NCI-H2081 (cell line): ENCODE measurements at regions not wholly inside any gene's neighbourhood (a gene's known extent, or its start where the extent isn't known, plus 50 kb on each side); places are given as distances from the start of the nearest gene placed in this dataset.
"Not testable (repeated sequence)": the region's sequence is repeated elsewhere in the genome, so short reads cannot be mapped to it uniquely, and the experiment has no call there.

Experiments used
- DNase-seq, 2 experiments: peaks; one replicate each; lab custom pipeline; 2025; lab: John Stamatoyannopoulos, UW

GRCh38 chr4:151519728-151520415 is 110.9 kb downstream of the FHIP1A start:
- no peak for DNase-seq

GRCh38 chr4:151522866-151523519 is 114.0 kb downstream of the FHIP1A start:
- DNase-seq: no peak

GRCh38 chr4:151524610-151525009 is 115.6 kb downstream of the FHIP1A start:
- no peak for DNase-seq

- not testable (repeated sequence) for DNase-seq
Measured at GRCh38 chr4:151526489-151526888, 117.5 kb downstream of the FHIP1A start.

GRCh38 chr4:151527699-151528098 is 118.7 kb downstream of the FHIP1A start:
- no peak for DNase-seq

- DNase-seq: no peak
Measured at GRCh38 chr4:151529187-151529586, 120.2 kb downstream of the FHIP1A start.

- no peak for DNase-seq
Measured at GRCh38 chr4:151530230-151530629, 121.3 kb downstream of the FHIP1A start.

- peak in 1 of 2 experiments; percentile 11 for DNase-seq
Measured at GRCh38 chr4:151530783-151531182, 121.8 kb downstream of the FHIP1A start.

GRCh38 chr4:151532001-151532708 is 123.2 kb downstream of the FHIP1A start:
- DNase-seq: no peak

- no peak for DNase-seq
Measured at GRCh38 chr4:151534195-151534594, 125.2 kb downstream of the FHIP1A start.

GRCh38 chr4:151535366-151535765 is 126.4 kb downstream of the FHIP1A start:
- no peak for DNase-seq

- no peak for DNase-seq
Measured at GRCh38 chr4:151537687-151538086, 128.7 kb downstream of the FHIP1A start.

- DNase-seq: no peak
Measured at GRCh38 chr4:151538963-151539362, 130.0 kb downstream of the FHIP1A start.

GRCh38 chr4:151540728-151541388 is 131.9 kb downstream of the FHIP1A start:
- peak; percentile 1 to 32 for DNase-seq

- peak; percentile 73 to 92 for DNase-seq
Measured at GRCh38 chr4:151541389-151542071, 132.6 kb downstream of the FHIP1A start.

GRCh38 chr4:151548708-151549107 is 139.7 kb downstream of the FHIP1A start:
- DNase-seq: no peak

GRCh38 chr4:151549378-151549777 is 140.4 kb downstream of the FHIP1A start:
- not testable (repeated sequence) for DNase-seq

GRCh38 chr4:151553874-151554273 is 144.9 kb downstream of the FHIP1A start:
- DNase-seq: no peak

GRCh38 chr4:151555151-151555945 is 146.4 kb downstream of the FHIP1A start:
- no peak for DNase-seq

- no peak for DNase-seq
Measured at GRCh38 chr4:151558496-151559113, 149.6 kb downstream of the FHIP1A start.

GRCh38 chr4:151559595-151559994 is 150.6 kb downstream of the FHIP1A start:
- no peak for DNase-seq
